Stimulated activated CD8-positive, alpha-beta memory T cell treated with anti-CD3 and anti-CD28 coated beads, Interleukin-4, amount 100 ng/mL, for 24 hours (primary cell): ENCODE measurements at regions not wholly inside any gene's neighbourhood (a gene's known extent, or its start where the extent isn't known, plus 50 kb on each side); places are given as distances from the start of the nearest gene placed in this dataset.
A peak's percentile ranks its signal among the peaks of the same experiment; 100 is the strongest.

Experiments
- DNase-seq: peaks from one replicate; pipeline ENCODE4 v3.0.0-alpha.2; 2020; ENCODE audit warnings: low read depth

- no peak for DNase-seq
Observed at GRCh38 chr17:77887110-77887463, 71.4 kb upstream of the TNRC6C start.

DNA sequence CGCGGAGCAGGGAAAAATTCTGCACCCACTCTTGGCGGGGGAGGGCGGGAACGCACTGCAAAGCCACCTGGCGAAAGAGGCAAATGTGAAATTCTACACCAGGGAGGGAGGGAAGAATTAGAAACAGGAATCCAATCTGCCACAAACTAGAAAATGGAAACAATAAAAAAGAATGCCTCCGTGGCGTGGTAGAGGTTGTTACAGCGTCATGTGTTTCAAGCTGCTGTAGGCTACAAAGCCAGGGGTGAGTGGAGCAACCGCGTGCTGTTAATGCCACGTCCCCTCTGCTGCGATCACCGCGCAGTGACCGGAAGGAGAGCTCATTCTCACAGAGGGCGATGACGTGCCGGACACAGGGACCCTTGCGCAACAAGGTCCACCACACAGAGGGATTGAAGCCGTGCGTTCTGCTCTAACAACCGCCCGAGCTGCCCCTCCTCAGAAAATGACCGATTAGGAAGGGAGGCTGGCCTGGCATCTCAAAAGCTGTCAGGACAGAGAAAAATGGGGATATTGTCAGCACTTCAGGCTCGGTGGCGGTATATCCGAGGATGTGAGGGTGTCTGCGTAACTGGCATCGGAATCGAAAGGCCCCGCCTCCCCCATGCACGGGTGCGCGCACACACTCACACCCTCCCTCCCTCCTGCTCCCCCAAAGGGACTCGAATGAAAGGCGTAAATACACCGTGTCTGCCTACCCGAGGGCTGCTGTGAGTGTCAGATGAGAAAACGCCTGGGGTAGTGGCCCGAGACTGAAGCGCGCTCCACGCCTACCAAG is 70.8 kb upstream of the TNRC6C start:
- DNase-seq, result peak; percentile 38

GRCh38 chr17:77888242-77889134 is 70.0 kb upstream of the TNRC6C start:
- no peak for DNase-seq

DNA sequence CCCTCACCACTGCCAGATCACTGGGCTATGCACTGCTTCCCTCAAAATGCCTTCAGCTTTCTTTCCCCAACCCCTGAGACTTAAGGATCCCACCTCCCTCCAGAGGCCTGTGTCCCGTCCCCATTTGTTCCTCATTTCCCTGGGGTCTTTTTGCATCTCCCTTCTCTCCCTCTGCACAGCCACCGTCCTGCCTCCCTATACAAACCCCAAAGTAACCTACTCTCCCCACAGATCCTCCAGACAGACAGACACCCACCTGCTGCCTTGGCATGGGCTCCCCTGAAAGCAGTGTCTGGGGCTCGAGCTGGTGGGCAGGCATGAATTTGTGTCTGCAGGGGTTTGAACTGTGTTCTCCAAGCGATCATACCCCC is 69.4 kb upstream of the TNRC6C start:
- no peak for DNase-seq

- no peak for DNase-seq
Observed at GRCh38 chr17:77889866-77890760, 68.4 kb upstream of the TNRC6C start.

- no peak for DNase-seq
Observed at GRCh38 chr17:77890771-77891170, 67.7 kb upstream of the TNRC6C start.

DNA sequence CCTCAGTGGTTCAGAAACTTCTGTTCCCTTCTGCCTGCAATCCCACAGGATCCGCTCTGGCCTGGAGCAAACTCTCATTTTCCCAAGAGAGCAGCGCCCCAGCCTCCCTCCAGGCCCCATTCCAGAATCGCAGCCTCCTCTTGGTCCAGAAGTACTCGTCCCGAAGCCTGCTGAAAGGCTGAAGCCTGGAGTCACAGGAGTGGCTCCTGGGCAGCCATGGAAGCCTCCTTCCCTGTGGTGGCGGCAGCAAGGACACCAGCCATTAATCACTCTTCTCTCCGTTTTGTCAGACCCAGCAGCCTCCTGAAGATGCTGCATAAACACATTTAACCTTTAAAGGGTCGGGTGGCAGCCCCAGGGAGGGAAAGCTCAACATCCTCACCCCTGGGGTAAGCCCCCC is 66.9 kb upstream of the TNRC6C start:
- DNase-seq, result no peak

DNA sequence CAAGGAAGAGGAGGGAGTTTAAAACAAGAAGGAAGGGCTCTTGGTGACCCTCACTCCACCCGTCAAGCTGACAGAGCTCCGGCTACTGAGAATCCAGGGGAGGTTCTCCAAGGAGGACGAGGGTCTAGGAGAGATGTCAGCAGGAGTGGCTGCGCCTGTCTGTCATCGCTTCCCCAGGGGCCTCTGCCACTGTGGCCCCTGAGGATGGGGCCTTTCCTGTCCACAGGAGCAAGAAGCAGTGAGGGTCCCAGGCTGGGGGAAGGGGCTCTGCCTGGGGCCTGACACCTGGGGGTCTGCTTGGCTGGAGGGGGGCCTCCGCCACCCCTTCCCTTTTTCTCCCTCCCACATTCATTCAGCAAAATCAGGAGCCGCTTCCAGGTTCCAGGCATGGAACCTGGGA is 66.5 kb upstream of the TNRC6C start:
- DNase-seq, result no peak

GRCh38 chr17:77892469-77893143 is 65.9 kb upstream of the TNRC6C start:
- DNase-seq, result no peak

GRCh38 chr17:77893144-77894044 is 65.1 kb upstream of the TNRC6C start:
- no peak for DNase-seq

- no peak for DNase-seq
Observed at GRCh38 chr17:77894126-77894956, 64.2 kb upstream of the TNRC6C start.

DNA sequence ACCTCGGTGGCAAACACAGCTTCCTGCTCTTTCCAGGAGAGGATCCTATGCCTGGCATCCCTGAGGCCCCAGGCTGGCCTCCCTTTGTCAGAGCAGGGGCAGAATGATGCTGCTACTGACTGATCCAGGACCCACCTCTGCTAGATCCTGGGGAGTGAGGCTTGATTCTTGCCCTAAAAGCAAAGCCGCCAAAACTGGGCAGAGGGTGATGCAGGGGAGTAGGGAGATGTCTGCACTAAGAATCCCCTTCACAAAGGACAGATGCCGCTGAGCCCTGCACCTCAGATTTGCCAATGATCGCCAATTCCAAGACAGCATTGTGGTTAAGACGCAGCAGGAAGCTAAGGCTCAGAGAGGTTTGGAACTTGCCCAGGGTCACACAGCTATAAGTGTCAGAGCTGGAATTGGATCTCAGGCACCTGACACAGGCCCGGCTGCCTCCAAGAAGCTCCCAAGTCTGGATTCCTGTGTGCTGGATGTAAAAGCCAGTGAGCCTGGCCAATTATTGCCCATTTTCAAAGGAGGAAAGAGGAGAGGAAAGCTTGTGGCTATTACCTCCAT is 60.7 kb upstream of the TNRC6C start:
- DNase-seq, result no peak

- no peak for DNase-seq
Observed at GRCh38 chr17:77898521-77899434, 59.7 kb upstream of the TNRC6C start.

- DNase-seq, result no peak
Observed at GRCh38 chr17:77899498-77899897, 59.0 kb upstream of the TNRC6C start.

GRCh38 chr17:77901481-77901880 is 57.0 kb upstream of the TNRC6C start:
- DNase-seq, result no peak

- no peak for DNase-seq
Observed at GRCh38 chr17:77905266-77905665, 53.2 kb upstream of the TNRC6C start.

DNA sequence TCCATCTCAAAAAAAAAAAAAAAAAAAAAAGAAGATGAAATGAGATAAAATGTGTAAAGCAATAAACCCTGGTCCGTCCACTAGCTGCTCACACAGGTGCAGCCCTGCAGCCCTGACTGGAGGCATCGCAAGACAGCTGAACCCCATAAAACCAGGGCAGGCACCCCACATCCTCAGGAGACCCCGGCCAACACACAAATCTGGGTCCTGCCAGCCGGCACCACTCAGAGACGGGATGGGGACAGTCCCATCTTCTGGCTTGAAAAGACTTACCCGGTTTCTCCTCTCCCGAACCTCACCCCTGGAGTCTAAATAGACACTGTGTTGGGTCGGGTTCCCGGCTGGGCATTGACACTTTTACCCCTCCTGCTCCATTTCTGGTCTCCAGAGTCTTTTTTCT is 52.7 kb upstream of the TNRC6C start:
- no peak for DNase-seq

- no peak for DNase-seq
Observed at GRCh38 chr17:77906377-77906871, 52.1 kb upstream of the TNRC6C start.
